ENCODE measurements at regions not wholly inside any gene's neighbourhood (a gene's known extent, or its start where the extent isn't known, plus 50 kb on each side); places are given as distances from the start of the nearest gene placed in this dataset.

- WGBS, 4 donors: 94 to 96% (median 96%) methylated on average over 10 of the region's 10 CpGs
- no peak overlapping the region for H3K27ac ChIP-seq
- H3K4me3 ChIP-seq: no peak overlapping the region
- peaks cover under 1% of the 10 kb centered on the region for H3K27me3 ChIP-seq
- TF ChIP-seq, protein P1, sequence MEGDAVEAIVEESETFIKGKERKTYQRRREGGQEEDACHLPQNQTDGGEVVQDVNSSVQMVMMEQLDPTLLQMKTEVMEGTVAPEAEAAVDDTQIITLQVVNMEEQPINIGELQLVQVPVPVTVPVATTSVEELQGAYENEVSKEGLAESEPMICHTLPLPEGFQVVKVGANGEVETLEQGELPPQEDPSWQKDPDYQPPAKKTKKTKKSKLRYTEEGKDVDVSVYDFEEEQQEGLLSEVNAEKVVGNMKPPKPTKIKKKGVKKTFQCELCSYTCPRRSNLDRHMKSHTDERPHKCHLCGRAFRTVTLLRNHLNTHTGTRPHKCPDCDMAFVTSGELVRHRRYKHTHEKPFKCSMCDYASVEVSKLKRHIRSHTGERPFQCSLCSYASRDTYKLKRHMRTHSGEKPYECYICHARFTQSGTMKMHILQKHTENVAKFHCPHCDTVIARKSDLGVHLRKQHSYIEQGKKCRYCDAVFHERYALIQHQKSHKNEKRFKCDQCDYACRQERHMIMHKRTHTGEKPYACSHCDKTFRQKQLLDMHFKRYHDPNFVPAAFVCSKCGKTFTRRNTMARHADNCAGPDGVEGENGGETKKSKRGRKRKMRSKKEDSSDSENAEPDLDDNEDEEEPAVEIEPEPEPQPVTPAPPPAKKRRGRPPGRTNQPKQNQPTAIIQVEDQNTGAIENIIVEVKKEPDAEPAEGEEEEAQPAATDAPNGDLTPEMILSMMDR (IDR thresholded peaks at IDR 0.05): no peak
- H3K4me1 ChIP-seq (replicated peaks in 1 of 2): no peaks in the 10 kb centered on the region
- DNase-seq: no peak
- H3K9me3 ChIP-seq (replicated peaks in 1 of 3): no peaks in the 10 kb centered on the region
- H3K36me3 ChIP-seq (replicated peaks in 1 of 2): no peaks in the 10 kb centered on the region
- intact Hi-C loops (cut with DNase I): loop anchor here in 1 of 2 donors (10.0 kb wide), 1 partner anchor 1496 kb away; no protein-coding TSS in a partner anchor
Observed at GRCh38 chr11:114779189-114779588, 100.9 kb downstream of the NXPE2 start.

DNA sequence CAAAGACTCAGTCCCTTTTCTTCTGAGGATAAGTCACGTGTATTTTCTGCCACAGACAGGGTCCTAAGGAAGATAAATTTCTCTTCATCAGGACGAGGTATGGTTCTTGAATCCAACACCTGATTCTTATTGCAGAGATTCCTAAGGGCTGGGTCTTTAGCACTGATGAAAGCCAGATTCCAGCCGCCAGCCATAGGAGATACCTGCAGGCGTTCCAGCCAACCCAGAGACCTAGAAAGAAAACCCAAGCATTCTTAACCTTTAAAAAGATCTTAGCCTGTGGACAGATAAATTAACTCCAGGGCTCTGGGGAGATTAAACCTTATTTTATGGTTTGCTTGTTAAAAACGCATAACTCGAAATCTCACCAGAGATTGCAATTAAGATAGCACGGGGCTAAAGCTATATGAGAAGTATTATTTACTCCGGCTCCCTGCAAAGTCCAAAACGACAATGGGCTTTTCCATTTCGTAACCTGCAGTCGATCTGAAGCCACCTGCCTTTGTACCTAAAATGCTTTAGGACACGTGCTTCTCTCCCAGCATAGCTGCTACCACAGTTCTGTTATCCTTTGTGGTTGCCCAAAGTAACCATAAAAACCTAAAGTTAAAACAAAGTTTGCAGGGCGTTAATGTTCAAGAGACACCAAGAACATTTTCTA, 104.5 kb downstream of the NXPE2 start:
- no peaks in the 10 kb centered on the region for H3K36me3 ChIP-seq (replicated peaks in 1 of 2)
- H3K27ac ChIP-seq: no peak overlapping the region
- WGBS, 4 donors: 83 to 85% (median 84%) methylated on average over 13 of the region's 13 CpGs
- no peak for DNase-seq
- no peak overlapping the region for H3K4me3 ChIP-seq
- no peaks in the 10 kb centered on the region for H3K9me3 ChIP-seq (replicated peaks in 1 of 3)
- no peaks in the 10 kb centered on the region for H3K27me3 ChIP-seq
- no peak for TF ChIP-seq POLR2A (IDR thresholded peaks at IDR 0.05)
- TF ChIP-seq, protein P1 (IDR thresholded peaks at IDR 0.05): no peak
- intact Hi-C loops (cut with DNase I): no loop called here
- H3K4me1 ChIP-seq (replicated peaks in 1 of 2): no peaks in the 10 kb centered on the region

- Histone ChIP-seq H3K27ac (no peak overlapping the region), H3K4me3 (no peak overlapping the region), H3K4me1 (replicated peaks in 1 of 2) (no peaks in the 10 kb centered on the region), H3K9me3 (replicated peaks in 1 of 3) (no peaks in the 10 kb centered on the region), H3K27me3 (no peaks in the 10 kb centered on the region), H3K36me3 (replicated peaks in 1 of 2) (no peaks in the 10 kb centered on the region)
- no peak for TF ChIP-seq POLR2A (IDR thresholded peaks at IDR 0.05)
- TF ChIP-seq, protein P1 (IDR thresholded peaks at IDR 0.05): no peak
- intact Hi-C loops (cut with DNase I): no loop called here
- DNase-seq: no peak
Observed at GRCh38 chr11:114783805-114784204, 105.5 kb downstream of the NXPE2 start.

DNA sequence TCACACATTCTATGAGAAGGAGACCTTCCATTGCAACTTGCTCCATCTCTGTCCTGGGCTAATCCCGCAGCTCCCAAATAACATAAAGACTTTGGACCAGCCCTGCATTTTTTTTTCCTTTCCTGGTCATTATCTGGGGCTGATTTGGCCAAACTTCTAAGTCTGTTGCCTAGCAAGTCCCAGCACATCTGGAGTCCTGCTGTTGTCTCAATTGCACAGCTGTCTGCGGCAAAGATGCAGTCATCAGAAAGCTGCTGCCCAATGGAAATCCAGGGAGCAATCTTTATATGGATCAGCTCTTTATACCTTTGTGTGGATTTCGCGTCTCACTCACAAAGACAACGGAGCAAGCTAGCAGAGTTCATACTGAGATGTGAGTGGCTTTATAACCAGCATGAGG, 105.9 kb downstream of the NXPE2 start:
- H3K27me3 ChIP-seq: no peaks in the 10 kb centered on the region
- no peaks in the 10 kb centered on the region for H3K4me1 ChIP-seq (replicated peaks in 1 of 2)
- no peak overlapping the region for H3K4me3 ChIP-seq
- no peak for TF ChIP-seq POLR2A (IDR thresholded peaks at IDR 0.05)
- no peak for DNase-seq
- no peak overlapping the region for H3K27ac ChIP-seq
- H3K9me3 ChIP-seq (replicated peaks in 1 of 3): no peaks in the 10 kb centered on the region
- intact Hi-C loops (cut with DNase I): no loop called here
- no peaks in the 10 kb centered on the region for H3K36me3 ChIP-seq (replicated peaks in 1 of 2)
- 91 to 95% (median 93%) methylated on average over 5 of the region's 5 CpGs for WGBS, 4 donors

- DNase-seq: no peak
- TF ChIP-seq, protein P1 (IDR thresholded peaks at IDR 0.05): no peak
- TF ChIP-seq POLR2A (IDR thresholded peaks at IDR 0.05): no peak
- 77 to 93% (median 86%) methylated on average over 4 of the region's 4 CpGs for WGBS, 4 donors
- no peak overlapping the region for H3K4me3 ChIP-seq
- H3K27ac ChIP-seq: no peak overlapping the region
- intact Hi-C loops (cut with DNase I): no loop called here
- H3K9me3 ChIP-seq (replicated peaks in 1 of 3): no peaks in the 10 kb centered on the region
- no peaks in the 10 kb centered on the region for H3K4me1 ChIP-seq (replicated peaks in 1 of 2)
- H3K36me3 ChIP-seq (replicated peaks in 1 of 2): no peaks in the 10 kb centered on the region
- no peaks in the 10 kb centered on the region for H3K27me3 ChIP-seq
Observed at GRCh38 chr11:114784891-114785290, 106.6 kb downstream of the NXPE2 start.

All from adrenal gland (tissue), 9 donors.